ENCODE measurements at regions not wholly inside any gene's neighbourhood (a gene's known extent, or its start where the extent isn't known, plus 50 kb on each side); places are given as distances from the start of the nearest gene placed in this dataset.
"Not testable (repeated sequence)": the region's sequence is repeated elsewhere in the genome, so short reads cannot be mapped to it uniquely, and the experiment has no call there.

GRCh38 chr16:87133966-87134627, 183.1 kb downstream of the C16orf95 start:
- DNase-seq (ENCODE audit: low spot score) = no peak

DNA sequence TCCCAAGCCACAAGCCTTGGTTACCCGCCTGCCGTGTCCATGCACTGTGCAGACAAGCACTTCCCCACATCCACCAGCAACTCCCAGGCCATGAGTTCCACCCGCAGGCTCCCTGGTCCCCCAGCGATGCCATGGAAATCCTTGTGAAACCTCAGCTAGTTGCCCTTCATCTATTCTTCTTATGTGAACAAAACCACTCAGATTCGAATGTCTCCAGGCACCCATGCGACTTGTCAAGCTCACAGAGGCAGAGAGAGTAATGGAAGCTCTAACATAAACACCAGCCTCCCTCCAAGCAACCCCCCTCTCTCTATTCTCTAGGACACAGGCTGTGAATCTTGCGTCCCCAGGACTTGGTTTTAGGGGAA, 182.6 kb downstream of the C16orf95 start:
- no peak for DNase-seq (ENCODE audit: low spot score)

GRCh38 chr16:87135246-87136030, 181.8 kb downstream of the C16orf95 start:
- no peak for DNase-seq (ENCODE audit: low spot score)

- DNase-seq (ENCODE audit: low spot score) = no peak
These were observed 178.9 kb downstream of the C16orf95 start for GRCh38 chr16:87138316-87138715.

- no peak for DNase-seq (ENCODE audit: low spot score)
These were observed 178.4 kb downstream of the C16orf95 start for GRCh38 chr16:87138738-87139267.

DNA sequence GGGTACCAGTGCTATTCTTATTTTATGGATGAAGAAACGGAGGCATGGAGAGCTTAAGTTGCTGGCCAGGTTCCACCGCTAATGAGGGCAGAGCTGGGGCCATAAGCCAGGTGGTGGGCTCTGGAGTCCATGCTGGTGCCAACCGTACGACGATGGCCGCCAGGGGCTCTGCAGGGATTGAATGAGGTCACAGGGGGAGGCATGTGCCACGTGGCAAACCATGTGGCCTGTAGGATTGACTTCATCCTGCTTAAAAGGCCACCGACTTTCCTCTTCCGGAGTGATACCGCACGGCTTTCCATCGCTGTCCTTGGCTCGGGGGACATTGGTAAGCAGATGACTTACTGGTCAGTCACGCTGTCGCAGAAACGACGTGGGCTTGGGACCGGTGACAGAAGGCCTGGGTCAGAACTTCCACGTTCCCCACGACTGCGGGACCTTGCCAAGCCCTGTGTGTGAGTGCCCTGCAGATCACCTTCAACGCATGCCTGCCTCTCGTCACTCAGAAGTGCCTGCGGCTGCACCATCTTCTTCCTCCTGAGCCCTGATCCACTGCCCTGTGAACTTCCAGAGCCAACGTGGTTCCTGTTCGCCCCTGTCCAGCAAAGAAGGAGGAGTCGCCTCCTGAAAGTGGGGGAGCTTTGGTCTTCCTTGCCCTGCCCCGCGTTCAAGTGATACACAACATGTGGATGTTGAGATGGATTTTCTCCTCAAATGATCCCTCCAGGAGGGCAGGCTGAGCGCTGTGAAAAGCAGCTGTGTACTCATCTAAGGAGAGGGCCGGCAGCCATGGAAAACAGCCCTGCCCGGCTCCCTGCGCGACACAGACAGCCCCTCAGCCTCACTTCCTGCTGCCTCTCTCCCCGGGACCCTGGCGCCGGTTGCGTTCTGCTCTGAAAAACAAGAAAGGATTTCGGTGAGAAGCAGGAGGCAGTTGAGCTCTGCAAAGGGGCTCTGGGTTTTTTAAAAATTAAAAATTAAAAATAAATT, 176.7 kb downstream of the C16orf95 start:
- DNase-seq (ENCODE audit: low spot score) = no peak

GRCh38 chr16:87141402-87141801, 175.8 kb downstream of the C16orf95 start:
- no peak for DNase-seq (ENCODE audit: low spot score)

DNA sequence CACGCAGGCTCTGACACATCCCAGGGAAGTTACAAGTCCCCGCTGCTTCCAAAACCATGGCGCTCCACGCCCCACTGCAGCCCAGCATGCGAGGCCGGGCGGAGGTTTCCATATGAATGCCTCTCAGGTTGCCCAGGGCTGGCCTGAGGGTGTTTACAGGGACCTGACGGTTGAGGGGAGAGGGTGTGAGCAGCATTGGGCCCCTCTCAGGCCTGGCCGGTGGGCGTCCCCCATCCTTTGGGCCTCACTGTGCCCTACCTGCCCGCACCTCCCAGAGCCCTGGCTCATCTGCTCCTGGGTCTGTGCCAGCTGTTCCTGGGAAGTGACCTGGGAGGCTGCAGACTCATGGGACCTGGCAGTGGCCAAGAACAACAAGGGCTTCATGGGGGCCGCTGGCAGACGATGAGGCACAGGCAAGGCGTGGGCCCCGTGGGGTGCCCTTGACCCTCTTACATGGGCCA, 173.5 kb downstream of the C16orf95 start:
- DNase-seq (ENCODE audit: low spot score) = no peak

DNA sequence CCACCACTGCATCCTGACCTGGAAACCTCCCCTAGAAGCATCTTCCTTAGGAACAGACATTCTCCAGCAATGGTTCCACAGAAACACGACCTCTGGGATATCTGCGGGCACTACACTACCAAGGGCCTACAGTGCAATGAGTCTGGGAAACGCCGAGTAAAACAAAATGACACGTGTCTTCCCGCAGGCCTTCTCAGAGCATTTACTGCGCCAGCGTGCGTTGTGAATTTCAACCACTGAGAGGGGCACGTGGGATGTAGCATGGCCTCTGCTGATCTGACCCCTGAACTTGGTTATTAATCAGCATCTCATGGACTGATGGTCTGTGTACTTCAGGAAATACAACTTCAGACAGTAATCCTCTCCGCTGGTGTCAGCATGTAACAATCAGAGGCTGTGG, 173.0 kb downstream of the C16orf95 start:
- no peak for DNase-seq (ENCODE audit: low spot score)

GRCh38 chr16:87145181-87146176, 171.7 kb downstream of the C16orf95 start:
- DNase-seq (ENCODE audit: low spot score) = no peak

GRCh38 chr16:87146676-87147075, 170.5 kb downstream of the C16orf95 start:
- no peak for DNase-seq (ENCODE audit: low spot score)

- no peak for DNase-seq (ENCODE audit: low spot score)
These were observed 168.1 kb downstream of the C16orf95 start for GRCh38 chr16:87149051-87149450.

- no peak for DNase-seq (ENCODE audit: low spot score)
These were observed 166.9 kb downstream of the C16orf95 start for GRCh38 chr16:87150262-87150661.

- DNase-seq (ENCODE audit: low spot score) = no peak
These were observed 166.4 kb downstream of the C16orf95 start for GRCh38 chr16:87150681-87151280.

DNA sequence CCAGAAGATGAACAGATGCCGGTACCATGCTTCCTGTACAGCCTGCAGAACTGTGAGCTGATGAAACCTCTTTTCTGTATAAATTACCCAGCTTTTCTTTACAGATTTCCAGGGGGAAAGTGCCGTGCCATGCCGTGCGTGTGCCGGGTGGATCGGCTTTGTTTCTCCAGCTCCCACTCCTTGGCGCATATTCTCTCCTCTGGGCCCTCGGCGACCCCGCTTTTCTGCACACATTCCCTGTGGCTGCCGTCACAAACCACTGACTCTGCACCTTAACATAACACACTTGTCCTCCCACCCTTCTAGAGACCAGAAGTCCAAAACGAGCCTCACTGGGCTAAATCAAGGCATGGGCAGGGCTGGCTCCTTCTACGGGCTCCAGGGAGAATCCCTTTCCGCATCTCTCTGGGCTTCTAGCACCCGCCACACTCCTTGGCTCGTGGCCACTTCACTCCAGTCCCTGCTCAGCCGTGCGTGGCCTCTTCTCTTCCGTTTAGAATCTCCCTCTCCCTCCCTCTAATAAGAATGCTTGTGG, 164.9 kb downstream of the C16orf95 start:
- no peak for DNase-seq (ENCODE audit: low spot score)

- DNase-seq (ENCODE audit: low spot score) = no peak
These were observed 163.9 kb downstream of the C16orf95 start for GRCh38 chr16:87153326-87153725.

DNA sequence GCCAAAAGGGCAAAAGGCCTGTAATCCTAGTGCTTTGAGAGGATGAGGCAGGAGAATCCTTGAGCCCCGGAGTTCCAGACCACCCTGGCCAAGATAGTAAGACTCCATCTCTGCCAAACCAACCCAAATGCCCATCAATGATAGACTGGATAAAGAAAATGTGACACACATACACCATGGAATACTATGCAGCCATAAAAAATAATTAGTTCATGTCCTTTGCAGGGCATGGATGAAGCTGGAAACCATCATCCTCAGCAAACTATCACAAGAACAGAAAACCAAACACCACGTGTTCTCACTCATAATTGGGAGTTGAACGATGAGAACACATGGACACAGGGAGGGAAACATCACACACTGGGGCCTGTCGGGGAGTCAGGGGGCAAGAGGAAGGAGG, 161.9 kb downstream of the C16orf95 start:
- not testable (repeated sequence) for DNase-seq (ENCODE audit: low spot score)

GRCh38 chr16:87156195-87156594, 161.0 kb downstream of the C16orf95 start:
- no peak for DNase-seq (ENCODE audit: low spot score)

- no peak for DNase-seq (ENCODE audit: low spot score)
These were observed 157.0 kb downstream of the C16orf95 start for GRCh38 chr16:87160234-87160636.

DNA sequence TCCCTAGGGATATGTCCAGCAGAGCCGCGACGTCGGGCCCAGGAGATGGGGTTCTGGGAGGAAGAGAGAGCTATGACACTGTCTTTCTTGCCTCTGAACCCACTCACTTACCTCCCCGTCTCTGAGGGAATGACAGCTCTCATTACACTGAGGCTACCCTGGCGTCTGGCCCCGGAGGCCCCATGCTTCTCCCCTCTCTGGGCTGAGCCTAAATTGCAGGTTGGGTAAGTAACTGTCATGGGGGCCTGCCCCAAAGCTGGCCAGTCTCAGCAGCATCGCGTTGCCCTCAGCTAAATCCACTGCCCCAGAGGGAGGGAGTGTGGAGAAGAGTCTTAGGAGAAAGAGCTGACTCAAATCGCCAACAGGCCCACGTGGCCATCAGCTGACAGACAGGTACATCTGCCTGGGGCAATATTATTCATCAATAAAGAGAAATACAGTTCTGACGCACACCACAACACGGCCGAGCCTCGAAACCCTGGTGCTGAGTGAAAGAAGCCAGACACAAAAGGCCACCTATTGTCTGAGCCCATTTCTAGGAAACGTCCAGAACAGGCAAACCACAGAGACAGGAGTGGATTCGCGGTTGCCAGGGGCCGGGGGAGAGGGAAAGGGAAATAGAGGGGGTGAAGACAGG, 156.4 kb downstream of the C16orf95 start:
- DNase-seq (ENCODE audit: low spot score) = no peak
